ENCODE measurements at regions not wholly inside any gene's neighbourhood (a gene's known extent, or its start where the extent isn't known, plus 50 kb on each side); places are given as distances from the start of the nearest gene placed in this dataset.

GRCh38 chr3:187875863-187876262 lies 130.6 kb upstream of the BCL6 start:
- TF ChIP-seq FOXA1 (IDR thresholded peaks at IDR 0.05) = no peak
- no peak for TF ChIP-seq CTBP1 (IDR thresholded peaks at IDR 0.05; ENCODE audit: borderline replicate concordance)
- no peak for TF ChIP-seq ARNT (IDR thresholded peaks at IDR 0.05)
- TF ChIP-seq ELF4 (IDR thresholded peaks at IDR 0.05) = no peak
- no peak for TF ChIP-seq BHLHE40 (IDR thresholded peaks at IDR 0.05; ENCODE audit: borderline replicate concordance)
- no peak for TF ChIP-seq HDGF (IDR thresholded peaks at IDR 0.05; ENCODE audit: borderline replicate concordance)
- TF ChIP-seq FOXM1 (IDR thresholded peaks at IDR 0.05; ENCODE audit: borderline replicate concordance) = no peak
- no peak for TF ChIP-seq ZNF384 (IDR thresholded peaks at IDR 0.05)
- TF ChIP-seq PKNOX1 (IDR thresholded peaks at IDR 0.05) = no peak

Data from HEK293T (cell line).